ENCODE measurements at regions not wholly inside any gene's neighbourhood (a gene's known extent, or its start where the extent isn't known, plus 50 kb on each side); places are given as distances from the start of the nearest gene placed in this dataset.

DNA sequence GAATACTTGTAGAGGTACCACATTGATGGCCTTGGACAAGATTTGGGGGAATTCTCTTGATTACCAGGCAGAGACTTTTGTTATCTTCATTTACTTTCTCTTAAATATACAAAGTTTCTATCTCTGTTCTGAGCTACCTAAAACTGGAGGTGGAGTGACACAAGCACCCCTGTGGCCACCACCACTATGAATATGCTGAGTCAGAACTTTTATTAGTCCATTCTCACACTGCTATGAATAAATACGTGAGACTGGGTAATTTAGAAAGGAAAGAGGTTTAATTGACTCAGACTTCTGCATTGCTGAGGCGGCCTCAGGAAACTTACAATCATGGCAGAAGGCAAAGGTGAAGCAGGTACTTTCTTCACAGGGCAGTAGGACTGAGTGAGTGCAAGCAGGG is 67.1 kb downstream of the RTL3 start:
- H3K27me3 ChIP-seq (ENCODE audit: insufficient read depth, poor library complexity, severe bottlenecking) = no peaks in the 10 kb centered on the region
- TF ChIP-seq, protein P1, sequence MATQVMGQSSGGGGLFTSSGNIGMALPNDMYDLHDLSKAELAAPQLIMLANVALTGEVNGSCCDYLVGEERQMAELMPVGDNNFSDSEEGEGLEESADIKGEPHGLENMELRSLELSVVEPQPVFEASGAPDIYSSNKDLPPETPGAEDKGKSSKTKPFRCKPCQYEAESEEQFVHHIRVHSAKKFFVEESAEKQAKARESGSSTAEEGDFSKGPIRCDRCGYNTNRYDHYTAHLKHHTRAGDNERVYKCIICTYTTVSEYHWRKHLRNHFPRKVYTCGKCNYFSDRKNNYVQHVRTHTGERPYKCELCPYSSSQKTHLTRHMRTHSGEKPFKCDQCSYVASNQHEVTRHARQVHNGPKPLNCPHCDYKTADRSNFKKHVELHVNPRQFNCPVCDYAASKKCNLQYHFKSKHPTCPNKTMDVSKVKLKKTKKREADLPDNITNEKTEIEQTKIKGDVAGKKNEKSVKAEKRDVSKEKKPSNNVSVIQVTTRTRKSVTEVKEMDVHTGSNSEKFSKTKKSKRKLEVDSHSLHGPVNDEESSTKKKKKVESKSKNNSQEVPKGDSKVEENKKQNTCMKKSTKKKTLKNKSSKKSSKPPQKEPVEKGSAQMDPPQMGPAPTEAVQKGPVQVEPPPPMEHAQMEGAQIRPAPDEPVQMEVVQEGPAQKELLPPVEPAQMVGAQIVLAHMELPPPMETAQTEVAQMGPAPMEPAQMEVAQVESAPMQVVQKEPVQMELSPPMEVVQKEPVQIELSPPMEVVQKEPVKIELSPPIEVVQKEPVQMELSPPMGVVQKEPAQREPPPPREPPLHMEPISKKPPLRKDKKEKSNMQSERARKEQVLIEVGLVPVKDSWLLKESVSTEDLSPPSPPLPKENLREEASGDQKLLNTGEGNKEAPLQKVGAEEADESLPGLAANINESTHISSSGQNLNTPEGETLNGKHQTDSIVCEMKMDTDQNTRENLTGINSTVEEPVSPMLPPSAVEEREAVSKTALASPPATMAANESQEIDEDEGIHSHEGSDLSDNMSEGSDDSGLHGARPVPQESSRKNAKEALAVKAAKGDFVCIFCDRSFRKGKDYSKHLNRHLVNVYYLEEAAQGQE (IDR thresholded peaks at IDR 0.05; ENCODE audit: insufficient replicate concordance, low read depth) = no peak
- TF ChIP-seq GABPA (IDR thresholded peaks at IDR 0.05; ENCODE audit: low read depth) (no peak), SPI1 (IDR thresholded peaks at IDR 0.05; ENCODE audit: borderline replicate concordance, low read depth) (no peak), POLR2AphosphoS5 (IDR thresholded peaks at IDR 0.05; ENCODE audit: low read depth) (no peak)
- TF ChIP-seq, protein P2, sequence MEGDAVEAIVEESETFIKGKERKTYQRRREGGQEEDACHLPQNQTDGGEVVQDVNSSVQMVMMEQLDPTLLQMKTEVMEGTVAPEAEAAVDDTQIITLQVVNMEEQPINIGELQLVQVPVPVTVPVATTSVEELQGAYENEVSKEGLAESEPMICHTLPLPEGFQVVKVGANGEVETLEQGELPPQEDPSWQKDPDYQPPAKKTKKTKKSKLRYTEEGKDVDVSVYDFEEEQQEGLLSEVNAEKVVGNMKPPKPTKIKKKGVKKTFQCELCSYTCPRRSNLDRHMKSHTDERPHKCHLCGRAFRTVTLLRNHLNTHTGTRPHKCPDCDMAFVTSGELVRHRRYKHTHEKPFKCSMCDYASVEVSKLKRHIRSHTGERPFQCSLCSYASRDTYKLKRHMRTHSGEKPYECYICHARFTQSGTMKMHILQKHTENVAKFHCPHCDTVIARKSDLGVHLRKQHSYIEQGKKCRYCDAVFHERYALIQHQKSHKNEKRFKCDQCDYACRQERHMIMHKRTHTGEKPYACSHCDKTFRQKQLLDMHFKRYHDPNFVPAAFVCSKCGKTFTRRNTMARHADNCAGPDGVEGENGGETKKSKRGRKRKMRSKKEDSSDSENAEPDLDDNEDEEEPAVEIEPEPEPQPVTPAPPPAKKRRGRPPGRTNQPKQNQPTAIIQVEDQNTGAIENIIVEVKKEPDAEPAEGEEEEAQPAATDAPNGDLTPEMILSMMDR (IDR thresholded peaks at IDR 0.05; ENCODE audit: insufficient read depth, low read length) = no peak
- no peak for DNase-seq (ENCODE audit: low read depth in 1 of 2, low spot score in 1 of 2)
- no peak overlapping the region for H3K4me3 ChIP-seq (replicated peaks; ENCODE audit: insufficient read depth, low read length)
- no peak overlapping the region for H3K27ac ChIP-seq (replicated peaks)

DNA sequence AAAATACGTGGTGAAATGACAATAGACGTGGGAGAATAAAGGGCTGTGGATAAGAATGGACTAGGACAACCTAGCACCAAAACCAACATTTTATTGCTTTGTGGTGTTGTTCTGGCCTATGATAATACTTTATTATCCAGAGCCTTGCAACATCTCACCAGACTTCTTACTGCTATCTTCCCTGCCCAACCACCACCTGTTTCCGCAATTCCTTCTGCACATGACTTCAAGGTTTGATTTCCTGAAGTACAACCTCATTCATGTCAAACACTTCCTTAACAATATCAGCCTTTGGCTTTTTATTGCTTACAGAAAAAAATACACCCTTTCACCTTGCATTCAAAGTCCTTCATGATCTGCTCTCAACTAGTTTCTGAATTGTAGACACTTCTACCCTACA is 84.8 kb downstream of the RTL3 start:
- TF ChIP-seq SPI1 (IDR thresholded peaks at IDR 0.05; ENCODE audit: borderline replicate concordance, low read depth) = no peak
- TF ChIP-seq, protein P1 (IDR thresholded peaks at IDR 0.05; ENCODE audit: insufficient replicate concordance, low read depth) = no peak
- no peak for TF ChIP-seq POLR2AphosphoS5 (IDR thresholded peaks at IDR 0.05; ENCODE audit: low read depth)
- TF ChIP-seq, protein P2 (IDR thresholded peaks at IDR 0.05; ENCODE audit: insufficient read depth, low read length) = no peak
- TF ChIP-seq GABPA (IDR thresholded peaks at IDR 0.05; ENCODE audit: low read depth) = no peak
- no peaks in the 10 kb centered on the region for H3K27me3 ChIP-seq (ENCODE audit: insufficient read depth, poor library complexity, severe bottlenecking)
- no peak overlapping the region for H3K27ac ChIP-seq (replicated peaks)
- no peak overlapping the region for H3K4me3 ChIP-seq (replicated peaks; ENCODE audit: insufficient read depth, low read length)
- no peak for DNase-seq (ENCODE audit: low read depth in 1 of 2, low spot score in 1 of 2)

DNA sequence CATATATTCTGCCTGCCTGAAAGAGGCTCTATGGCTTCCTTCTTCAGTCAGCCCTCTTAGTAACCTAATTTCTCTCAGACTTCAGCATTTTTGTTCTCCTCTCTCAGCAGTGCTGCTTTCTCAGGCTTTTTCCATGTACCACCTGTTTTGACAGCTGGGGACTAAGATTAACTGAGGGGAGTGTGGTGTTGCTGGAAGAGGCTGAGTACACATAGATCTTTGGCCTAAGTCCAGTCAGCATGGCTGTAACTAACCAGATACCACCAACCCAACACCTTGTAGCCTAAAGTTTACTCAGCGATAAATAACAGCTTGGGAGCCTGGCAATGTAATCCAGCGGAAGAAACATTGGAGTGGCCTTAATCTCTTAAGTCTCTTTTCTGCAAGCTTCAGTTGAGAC is 85.5 kb downstream of the RTL3 start:
- TF ChIP-seq, protein P2 (IDR thresholded peaks at IDR 0.05; ENCODE audit: insufficient read depth, low read length) = no peak
- no peak for TF ChIP-seq GABPA (IDR thresholded peaks at IDR 0.05; ENCODE audit: low read depth)
- no peak for TF ChIP-seq POLR2AphosphoS5 (IDR thresholded peaks at IDR 0.05; ENCODE audit: low read depth)
- TF ChIP-seq, protein P1 (IDR thresholded peaks at IDR 0.05; ENCODE audit: insufficient replicate concordance, low read depth) = no peak
- TF ChIP-seq SPI1 (IDR thresholded peaks at IDR 0.05; ENCODE audit: borderline replicate concordance, low read depth) = no peak
- H3K4me3 ChIP-seq (replicated peaks; ENCODE audit: insufficient read depth, low read length) = no peak overlapping the region
- H3K27me3 ChIP-seq (ENCODE audit: insufficient read depth, poor library complexity, severe bottlenecking) = no peaks in the 10 kb centered on the region
- H3K27ac ChIP-seq (replicated peaks) = no peak overlapping the region
- no peak for DNase-seq (ENCODE audit: low read depth in 1 of 2, low spot score in 1 of 2)
